DOHH2 (cell line): ENCODE measurements at regions not wholly inside any gene's neighbourhood (a gene's known extent, or its start where the extent isn't known, plus 50 kb on each side); places are given as distances from the start of the nearest gene placed in this dataset.

Experiments used
- CTCF ChIP-seq: fragments of 200-600 bp; sonication (generic); IDR thresholded peaks from one replicate; pipeline ENCODE4 v1.5.1; 2014; ENCODE audit warnings: antibody characterized with exemption, mild to moderate bottlenecking, low read depth, low read length; ENCODE audit not compliant: poor library complexity, severe bottlenecking
- EZH2phosphoT487 ChIP-seq: fragments of 200-600 bp; sonication (generic); IDR thresholded peaks from 2 replicates; pipeline ENCODE4 v1.6.1; 2017; ENCODE audit warnings: borderline replicate concordance, mild to moderate bottlenecking, antibody characterized with exemption, low read length, moderate library complexity, mixed read lengths

- TF ChIP-seq CTCF (no peak), EZH2phosphoT487 (no peak)
These were observed 51.8 kb upstream of the DGKG start for GRCh38 chr3:186413615-186414415.
